GM04504 (cell line): ENCODE measurements at regions not wholly inside any gene's neighbourhood (a gene's known extent, or its start where the extent isn't known, plus 50 kb on each side); places are given as distances from the start of the nearest gene placed in this dataset.
"Not testable (repeated sequence)": the region's sequence is repeated elsewhere in the genome, so short reads cannot be mapped to it uniquely, and the experiment has no call there.

Experiments used
- DNase-seq: peaks from one replicate; pipeline ENCODE4 v3.0.0-alpha.2; 2012; ENCODE audit warnings: low read depth

GRCh38 chr1:234845097-234845660 is 235.2 kb upstream of the IRF2BP2 start:
- no peak for DNase-seq

DNA sequence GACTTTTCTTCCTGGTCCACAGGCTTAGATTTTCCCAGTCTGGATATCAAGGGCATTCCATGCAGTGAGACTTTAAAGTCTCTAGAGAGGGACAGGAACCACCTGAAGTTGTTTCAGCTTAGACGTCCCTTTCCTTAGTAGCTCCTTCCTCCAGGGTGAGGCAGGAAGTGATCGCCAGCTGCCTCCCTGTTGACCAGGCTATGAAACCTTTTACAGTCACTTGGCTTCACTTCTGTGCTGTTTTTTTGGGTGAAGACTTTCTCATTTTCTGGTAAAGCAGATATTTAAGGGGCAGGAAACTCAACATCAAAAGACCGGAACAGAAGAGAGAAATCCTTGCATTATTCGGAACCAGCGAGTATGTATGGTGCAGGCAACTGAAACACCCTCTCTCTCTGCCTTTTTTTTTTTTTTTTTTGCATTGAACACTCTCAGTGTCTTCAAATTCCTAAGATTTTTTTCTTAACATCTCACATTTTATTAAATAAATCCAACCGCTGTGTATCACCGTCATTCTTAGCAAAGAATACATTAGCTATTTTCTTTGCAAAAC is 234.6 kb upstream of the IRF2BP2 start:
- DNase-seq, result no peak

DNA sequence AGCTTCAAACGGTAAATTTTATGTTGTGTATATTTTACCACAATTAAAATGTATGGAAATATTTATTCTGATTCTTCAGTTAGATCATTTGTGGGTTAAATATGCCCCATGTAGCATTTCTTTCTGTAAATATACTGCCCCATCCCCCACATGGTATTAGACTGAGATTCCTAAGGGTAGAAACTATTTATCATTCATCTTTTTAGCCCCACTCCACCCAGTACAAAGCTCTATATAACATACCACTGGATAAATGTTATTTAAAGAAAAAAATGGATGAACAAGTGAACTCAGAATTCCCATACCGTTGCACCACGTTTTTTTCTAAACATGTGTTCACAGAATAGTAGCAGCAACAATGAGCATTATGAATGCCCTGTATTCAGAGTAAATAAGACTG is 234.0 kb upstream of the IRF2BP2 start:
- DNase-seq, result no peak

- no peak for DNase-seq
Observed at GRCh38 chr1:234842726-234843641, 233.0 kb upstream of the IRF2BP2 start.

DNA sequence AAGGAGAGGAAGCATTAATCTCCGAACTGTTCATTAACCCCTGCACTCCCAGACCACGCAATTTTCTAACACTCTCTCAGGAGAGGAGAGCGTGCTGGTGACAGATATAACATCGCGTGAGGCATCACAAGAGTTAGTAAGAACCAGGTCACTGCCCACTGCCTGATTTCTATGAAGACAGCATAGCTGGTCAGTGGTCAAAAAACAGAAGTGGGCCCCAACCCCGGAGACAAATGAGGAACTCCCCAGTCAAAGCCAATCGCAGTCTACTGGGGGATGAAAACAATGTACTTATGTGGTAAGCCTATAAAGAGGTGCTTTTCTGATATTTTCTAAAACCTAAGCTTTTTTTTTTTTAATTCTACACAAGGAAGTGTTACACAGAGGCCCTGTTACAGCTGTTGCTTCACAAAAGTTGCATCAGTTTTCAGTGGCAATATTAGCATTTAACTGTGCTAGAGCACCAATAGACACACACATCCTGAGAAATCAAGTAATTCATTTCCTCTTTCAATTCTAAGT is 231.8 kb upstream of the IRF2BP2 start:
- DNase-seq, result no peak

- DNase-seq, result no peak
Observed at GRCh38 chr1:234841281-234841680, 231.3 kb upstream of the IRF2BP2 start.

GRCh38 chr1:234840843-234841242 is 230.9 kb upstream of the IRF2BP2 start:
- DNase-seq, result no peak

- no peak for DNase-seq
Observed at GRCh38 chr1:234840253-234840652, 230.3 kb upstream of the IRF2BP2 start.

DNA sequence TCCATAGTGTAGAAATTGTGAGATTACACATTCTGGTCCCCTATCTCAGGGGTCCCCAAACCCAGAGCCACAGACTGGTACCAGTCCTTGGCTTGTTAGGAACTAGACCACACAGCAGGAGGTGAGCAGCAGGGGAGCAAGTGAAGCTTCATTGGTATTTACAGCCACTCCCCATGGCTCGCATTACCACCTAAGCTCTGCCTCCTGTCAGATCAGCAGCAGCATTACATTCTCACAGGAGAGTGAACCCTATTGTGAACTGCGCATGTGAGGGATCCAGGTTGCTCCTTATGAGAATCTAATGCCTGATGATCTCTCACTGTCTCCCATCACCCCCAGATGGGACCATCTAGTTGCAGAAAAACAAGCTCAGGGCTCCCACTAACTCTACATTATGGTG is 229.7 kb upstream of the IRF2BP2 start:
- DNase-seq, result no peak

GRCh38 chr1:234838820-234839219 is 228.8 kb upstream of the IRF2BP2 start:
- DNase-seq, result no peak

- no peak for DNase-seq
Observed at GRCh38 chr1:234838182-234838581, 228.2 kb upstream of the IRF2BP2 start.

DNA sequence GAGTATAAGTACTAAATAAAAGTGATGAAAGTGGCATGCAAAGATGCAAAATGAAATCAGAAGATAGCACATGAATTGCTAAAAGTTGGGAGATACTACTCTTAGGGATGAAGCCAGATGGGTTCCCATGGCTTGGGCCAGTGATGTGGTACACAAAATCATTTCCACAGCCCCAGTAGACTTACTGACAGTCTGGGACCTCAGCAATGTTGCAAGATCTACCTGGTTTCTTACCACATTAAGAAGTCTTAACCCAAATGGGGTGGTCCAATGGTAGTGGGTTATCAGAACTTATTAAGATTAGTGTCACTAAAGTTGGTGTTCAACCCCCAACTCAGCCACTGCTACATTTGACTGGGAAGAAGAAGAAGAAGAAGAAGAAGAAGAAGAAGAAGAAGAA is 227.7 kb upstream of the IRF2BP2 start:
- no peak for DNase-seq

DNA sequence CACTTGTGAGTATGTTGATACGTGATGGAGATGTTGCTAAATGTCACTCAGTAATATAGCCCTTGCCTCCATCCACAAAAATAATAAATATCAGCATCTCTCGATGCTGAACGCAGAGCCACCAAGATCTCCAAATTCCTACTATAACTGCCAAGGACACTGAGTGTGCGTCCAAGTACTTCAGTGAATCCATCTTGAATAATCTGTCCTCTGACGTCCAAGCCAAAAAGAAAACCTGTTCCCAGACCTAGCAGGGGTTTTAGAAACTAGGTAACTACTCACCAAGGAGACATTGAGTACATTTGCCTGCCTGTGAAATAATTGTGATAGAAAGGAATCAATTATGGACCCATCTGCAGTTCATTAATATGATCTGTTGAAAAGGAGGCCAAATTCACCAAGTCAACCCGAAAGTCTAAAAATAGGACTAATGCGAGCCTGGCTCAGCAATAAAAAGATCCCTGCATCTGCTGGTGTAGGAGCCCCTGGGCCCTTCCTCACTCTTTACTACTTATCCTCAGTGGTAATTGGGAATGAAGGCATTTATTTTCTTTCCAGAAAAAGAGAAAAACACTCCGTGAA is 226.9 kb upstream of the IRF2BP2 start:
- no peak for DNase-seq

- no peak for DNase-seq
Observed at GRCh38 chr1:234836045-234836681, 226.2 kb upstream of the IRF2BP2 start.

GRCh38 chr1:234835239-234835638 is 225.3 kb upstream of the IRF2BP2 start:
- no peak for DNase-seq

- no peak for DNase-seq
Observed at GRCh38 chr1:234833646-234834045, 223.7 kb upstream of the IRF2BP2 start.

DNA sequence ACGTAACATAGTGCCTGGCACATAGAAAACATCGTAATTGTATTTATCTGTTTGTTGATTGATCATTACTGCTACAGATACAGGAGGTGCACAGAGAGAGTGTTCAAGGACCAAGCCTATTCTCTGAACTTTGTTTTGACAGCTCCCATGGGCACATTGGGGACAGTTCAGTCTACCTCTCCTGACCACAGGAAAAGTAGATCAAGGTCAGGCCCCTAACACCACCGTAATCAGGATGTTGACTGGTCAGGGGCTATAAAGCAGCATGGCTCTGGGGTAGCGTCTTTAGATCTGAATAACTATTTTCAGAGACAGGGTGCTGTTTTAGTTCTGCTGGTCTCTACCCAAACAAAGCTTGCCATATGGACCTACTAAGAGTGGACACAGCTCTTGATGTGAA is 223.1 kb upstream of the IRF2BP2 start:
- DNase-seq, result no peak

DNA sequence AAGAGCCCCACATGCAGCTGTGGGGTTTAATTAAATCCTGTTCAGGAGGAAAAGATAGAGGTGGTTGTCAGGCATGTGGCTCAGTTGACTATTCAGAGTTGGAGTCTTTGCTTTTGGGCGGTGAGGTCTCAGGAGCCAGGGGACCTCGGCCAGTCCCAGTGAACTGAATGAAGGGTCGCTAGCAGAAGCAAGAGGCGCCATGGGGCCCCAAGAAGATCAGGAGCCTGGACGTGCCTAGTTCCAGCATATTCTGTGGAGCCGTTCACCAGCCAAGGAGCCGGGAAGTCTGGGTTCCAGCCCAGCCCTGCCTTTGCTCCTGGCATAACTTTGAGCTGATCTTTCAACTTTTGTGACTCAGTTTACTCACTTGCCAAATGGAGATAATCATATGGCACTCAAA is 217.7 kb upstream of the IRF2BP2 start:
- no peak for DNase-seq

DNA sequence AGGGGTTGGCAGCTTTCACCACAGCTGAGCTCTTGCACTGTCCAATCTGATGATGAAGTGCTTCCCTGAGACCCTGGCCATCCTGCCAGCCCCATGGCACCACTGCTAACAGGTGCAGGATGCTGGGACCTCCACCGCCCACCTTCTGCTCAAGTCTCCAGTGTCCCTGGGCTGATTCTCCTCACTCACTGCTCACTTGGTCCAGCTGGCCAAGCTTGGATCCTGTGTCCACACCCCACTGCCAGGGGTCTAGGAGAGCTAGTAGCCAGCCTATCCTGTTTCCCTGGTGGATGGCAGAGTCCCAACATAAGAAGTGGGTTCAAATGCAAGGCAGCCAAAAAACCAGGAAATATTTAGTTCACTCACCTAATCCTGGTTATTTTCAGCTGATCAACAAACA is 217.2 kb upstream of the IRF2BP2 start:
- no peak for DNase-seq

GRCh38 chr1:234826352-234826751 is 216.4 kb upstream of the IRF2BP2 start:
- no peak for DNase-seq

GRCh38 chr1:234825498-234826165 is 215.7 kb upstream of the IRF2BP2 start:
- DNase-seq, result no peak

DNA sequence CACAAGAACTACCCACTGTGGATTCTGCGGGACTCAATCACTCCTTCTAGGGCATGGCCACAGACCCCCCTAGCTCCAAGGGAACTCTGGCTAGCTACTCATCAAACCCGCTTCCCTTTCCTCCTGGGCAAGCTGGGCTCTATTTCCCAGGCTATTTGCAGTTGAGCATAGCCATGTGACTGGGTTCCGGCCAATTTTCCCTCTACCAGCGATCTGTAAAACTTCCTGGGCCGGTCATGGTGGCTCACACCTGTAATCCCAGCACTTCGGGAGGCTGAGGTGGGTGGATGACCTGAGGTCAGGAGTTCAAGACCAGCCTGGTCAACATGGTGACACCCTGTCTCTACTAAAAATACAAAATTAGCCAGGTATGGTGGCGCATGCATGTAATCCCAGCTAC is 214.9 kb upstream of the IRF2BP2 start:
- not testable (repeated sequence) for DNase-seq
